Motor neuron (in vitro differentiated cells): ENCODE measurements at regions not wholly inside any gene's neighbourhood (a gene's known extent, or its start where the extent isn't known, plus 50 kb on each side); places are given as distances from the start of the nearest gene placed in this dataset.
"Not testable (repeated sequence)": the region's sequence is repeated elsewhere in the genome, so short reads cannot be mapped to it uniquely, and the experiment has no call there.

Source experiments
- ATAC-seq, 8 experiments: fragments of 200-7000 bp; cut with Tn5 transposase; replicated peaks in 6 of 8; 2 replicates each; pipeline ENCODE4 v1.8.0; 2021; ENCODE audit warnings: mild to moderate bottlenecking in 8 of 8, moderate library complexity in 8 of 8
- H3K27ac ChIP-seq, 2 donors: fragments of 250-450 bp; sonication (Bioruptor Pico); 2 replicates each; pipeline ENCODE4 v1.9.0; 2021; ENCODE audit warnings: antibody characterized with exemption in 2 of 2, mild to moderate bottlenecking in 2 of 2, moderate library complexity in 1 of 2
- H3K4me1 ChIP-seq, 2 donors: fragments of 250-450 bp; sonication (Bioruptor Pico); replicated peaks in 1 of 2; 2 replicates each; pipeline ENCODE4 v1.6.1; 2021; ENCODE audit warnings: antibody characterized with exemption in 2 of 2, mild to moderate bottlenecking in 2 of 2, moderate library complexity in 1 of 2
- H3K4me3 ChIP-seq, 5 donors: fragments of 250-450 bp; sonication (Bioruptor Pico); 2 replicates each; pipeline ENCODE4 v1.9.0; 2021; ENCODE audit warnings: antibody characterized with exemption in 5 of 5, mild to moderate bottlenecking in 5 of 5, moderate library complexity in 4 of 5
- WGBS, 10 experiments: fragments of 450-650 bp; shearing (Covaris generic); methylation state at CpG; one replicate each; pipeline ENCODE4 v1.0.0; 2022; 5-methylcytosine and 5-hydroxymethylcytosine counted together
- in situ Hi-C, 9 experiments: fragments of 400-800 bp; cut with MboI; loops; one replicate each; pipeline ENCODE4 v1.15.0; 2021; ENCODE audit warnings: low sequenced_read_pairs in 9 of 9, low pct_unique_long_range_greater_than_20kb in 2 of 9; ENCODE audit not compliant: unreplicated experiment in 9 of 9

- in situ Hi-C loops: no loop called here
- 0 to 93% (median 39%) methylated on average over 1 to 2 of the region's 2 CpGs; no CpG with 5 or more reads in 4 of the 10 experiments for WGBS, 10 experiments
These were observed 62.7 kb upstream of the ITGA11 start for GRCh38 chr15:68494573-68495110.

GRCh38 chr15:68495221-68495950, 63.4 kb upstream of the ITGA11 start:
- WGBS, 10 experiments: 0 to 88% (median 50%) methylated on average over 1 of the region's 1 CpG; no CpG with 5 or more reads in 2 of the 10 experiments
- no peak for ATAC-seq
- in situ Hi-C loops: no loop called here
- Histone ChIP-seq H3K27ac (no peak overlapping the region), H3K4me3 (no peak overlapping the region), H3K4me1 (no peaks in the 10 kb centered on the region)

More at GRCh38 chr15:68494573-68495110, 62.7 kb upstream of the ITGA11 start:
- peak in 1 of 8 experiments; percentile 34 for ATAC-seq
- Histone ChIP-seq H3K27ac (no peak overlapping the region), H3K4me3 (no peak overlapping the region), H3K4me1 (no peaks in the 10 kb centered on the region)

GRCh38 chr15:68495981-68496705, 64.2 kb upstream of the ITGA11 start:
- Histone ChIP-seq H3K27ac (no peak overlapping the region), H3K4me3 (no peak overlapping the region), H3K4me1 (no peaks in the 10 kb centered on the region)
- ATAC-seq: no peak
- in situ Hi-C loops: no loop called here
- 70 to 90% (median 77%) methylated on average over 1 to 3 of the region's 3 CpGs for WGBS, 10 experiments

GRCh38 chr15:68496751-68497150, 64.8 kb upstream of the ITGA11 start:
- H3K4me3 ChIP-seq, H3K27ac ChIP-seq, H3K4me1 ChIP-seq, in situ Hi-C loops, ATAC-seq: not testable (repeated sequence)
- WGBS, 10 experiments: 40 to 94% (median 68%) methylated on average over 1 to 3 of the region's 3 CpGs; no CpG with 5 or more reads in 2 of the 10 experiments

- in situ Hi-C loops: no loop called here
- Histone ChIP-seq H3K4me1 (no peaks in the 10 kb centered on the region), H3K27ac (no peak overlapping the region), H3K4me3 (no peak overlapping the region)
- 0 to 100% (median 80%) methylated on average over 1 to 4 of the region's 5 CpGs; no CpG with 5 or more reads in 1 of the 10 experiments for WGBS, 10 experiments
- no peak for ATAC-seq
These were observed 65.4 kb upstream of the ITGA11 start for GRCh38 chr15:68497206-68497910.

- no peak overlapping the region for H3K27ac ChIP-seq
- in situ Hi-C loops: no loop called here
- H3K4me3 ChIP-seq: no peak overlapping the region
- ATAC-seq: no peak
- H3K4me1 ChIP-seq: no peaks in the 10 kb centered on the region
- WGBS, 10 experiments: 60 to 100% (median 75%) methylated on average over 1 to 2 of the region's 2 CpGs; no CpG with 5 or more reads in 4 of the 10 experiments
These were observed 66.1 kb upstream of the ITGA11 start for GRCh38 chr15:68498076-68498475.

GRCh38 chr15:68499620-68500312, 67.8 kb upstream of the ITGA11 start:
- ATAC-seq: peak in 4 of 8 experiments; percentile 29 to 63 (median 40)
- Histone ChIP-seq H3K4me3 (no peak overlapping the region), H3K4me1 (peaks cover 0 to 2% of the 10 kb centered on the region in 2 donors), H3K27ac (no peak overlapping the region)
- in situ Hi-C loops: no loop called here
- 26 to 83% (median 66%) methylated on average over 1 to 4 of the region's 5 CpGs; no CpG with 5 or more reads in 4 of the 10 experiments for WGBS, 10 experiments

GRCh38 chr15:68500363-68501258, 68.6 kb upstream of the ITGA11 start:
- in situ Hi-C loops: no loop called here
- Histone ChIP-seq H3K4me1 (peaks cover 0 to 2% of the 10 kb centered on the region in 2 donors), H3K27ac (no peak overlapping the region), H3K4me3 (no peak overlapping the region)
- WGBS, 10 experiments: 0 to 100% (median 77%) methylated on average over 1 to 6 of the region's 11 CpGs
- no peak for ATAC-seq

GRCh38 chr15:68501259-68501591, 69.3 kb upstream of the ITGA11 start:
- ATAC-seq: no peak
- Histone ChIP-seq H3K27ac (no peak overlapping the region), H3K4me3 (no peak overlapping the region), H3K4me1 (peaks cover 0 to 2% of the 10 kb centered on the region in 2 donors)
- in situ Hi-C loops: no loop called here
- 0 to 100% (median 100%) methylated on average over 1 to 2 of the region's 4 CpGs; no CpG with 5 or more reads in 7 of the 10 experiments for WGBS, 10 experiments

- in situ Hi-C loops: no loop called here
- 50 to 83% methylated on average over 1 of the region's 2 CpGs; no CpG with 5 or more reads in 8 of the 10 experiments for WGBS, 10 experiments
These were observed 69.7 kb upstream of the ITGA11 start for GRCh38 chr15:68501616-68502015.

GRCh38 chr15:68502398-68502901, 70.5 kb upstream of the ITGA11 start:
- H3K27ac ChIP-seq: no peak overlapping the region
- H3K4me3 ChIP-seq: no peak overlapping the region
- WGBS, 10 experiments: 33 to 100% (median 85%) methylated on average over 1 to 10 of the region's 11 CpGs; no CpG with 5 or more reads in 4 of the 10 experiments
- peaks cover 0 to 2% of the 10 kb centered on the region in 2 donors for H3K4me1 ChIP-seq
- in situ Hi-C loops: no loop called here
- ATAC-seq: no peak

More at GRCh38 chr15:68501616-68502015, 69.7 kb upstream of the ITGA11 start:
- H3K4me1 ChIP-seq: peaks cover 0 to 2% of the 10 kb centered on the region in 2 donors
- no peak overlapping the region for H3K27ac ChIP-seq
- no peak overlapping the region for H3K4me3 ChIP-seq
- no peak for ATAC-seq
